ENCODE measurements at regions not wholly inside any gene's neighbourhood (a gene's known extent, or its start where the extent isn't known, plus 50 kb on each side); places are given as distances from the start of the nearest gene placed in this dataset.
A peak's percentile ranks its signal among the peaks of the same experiment; 100 is the strongest.

- no peaks in the 10 kb centered on the region for H3K9me3 ChIP-seq (ENCODE audit: low read depth)
- H3K4me3 ChIP-seq = no peak overlapping the region
- in situ Hi-C loops (cut with MboI) = no loop called here
- no peaks in the 10 kb centered on the region for H3K36me3 ChIP-seq (ENCODE audit: low read depth)
- H3F3A ChIP-seq (ENCODE audit: insufficient read depth) = 0 out of 2 replicates have a peak, but pooled peaks cover 3% of the 10 kb centered on the region
- no peak overlapping the region for H2AFZ ChIP-seq
- no peak overlapping the region for H3K9ac ChIP-seq
- DNase-seq = no peak
- WGBS, 2 experiments (ENCODE audit: low coverage in 1 of 2, low lambda C conversion rate in 2 of 2, missing lambda C conversion rate in 2 of 2) = 11 to 17% methylated on average over 2 of the region's 2 CpGs
- H3K79me2 ChIP-seq (ENCODE audit: insufficient read depth) = no peaks in the 10 kb centered on the region
- H3K4me2 ChIP-seq (ENCODE audit: unreplicated experiment) = no peak overlapping the region
- no peak for TF ChIP-seq EZH2 (IDR thresholded peaks at IDR 0.05; ENCODE audit: insufficient read depth, poor library complexity, severe bottlenecking)
- no peak for TF ChIP-seq EZH2phosphoT487 (IDR thresholded peaks at IDR 0.05; ENCODE audit: insufficient read depth, low read depth)
- H3K27me3 ChIP-seq (replicated peaks; ENCODE audit: insufficient read depth) = no peaks in the 10 kb centered on the region
- no peaks in the 10 kb centered on the region for H4K20me1 ChIP-seq (ENCODE audit: insufficient read depth)
- no peak overlapping the region for H3K27ac ChIP-seq
- no peaks in the 10 kb centered on the region for H3K9me2 ChIP-seq (ENCODE audit: insufficient read depth)
- peaks cover 17% of the 10 kb centered on the region; the same call in 1 of the 2 replicates for H3K4me1 ChIP-seq (ENCODE audit: insufficient read depth)
Measured at GRCh38 chr2:18402831-18403230, 157.6 kb downstream of the RDH14 start.

- H3K27me3 ChIP-seq (replicated peaks; ENCODE audit: insufficient read depth) = no peaks in the 10 kb centered on the region
- no peaks in the 10 kb centered on the region for H4K20me1 ChIP-seq (ENCODE audit: insufficient read depth)
- in situ Hi-C loops (cut with MboI) = no loop called here
- no peak overlapping the region for H3K4me2 ChIP-seq (ENCODE audit: unreplicated experiment)
- H3K36me3 ChIP-seq (ENCODE audit: low read depth) = no peaks in the 10 kb centered on the region
- 92 to 94% methylated on average over 4 of the region's 4 CpGs for WGBS, 2 experiments (ENCODE audit: low coverage in 1 of 2, low lambda C conversion rate in 2 of 2, missing lambda C conversion rate in 2 of 2)
- H3K4me3 ChIP-seq = no peak overlapping the region
- no peak overlapping the region for H3K27ac ChIP-seq
- peaks cover 17% of the 10 kb centered on the region; the same call in 1 of the 2 replicates for H3K4me1 ChIP-seq (ENCODE audit: insufficient read depth)
- H3F3A ChIP-seq (ENCODE audit: insufficient read depth) = 0 out of 2 replicates have a peak, but pooled peaks cover 3% of the 10 kb centered on the region
- no peak for TF ChIP-seq EZH2 (IDR thresholded peaks at IDR 0.05; ENCODE audit: insufficient read depth, poor library complexity, severe bottlenecking)
- no peak for TF ChIP-seq EZH2phosphoT487 (IDR thresholded peaks at IDR 0.05; ENCODE audit: insufficient read depth, low read depth)
- H3K9ac ChIP-seq = no peak overlapping the region
- no peaks in the 10 kb centered on the region for H3K79me2 ChIP-seq (ENCODE audit: insufficient read depth)
- no peaks in the 10 kb centered on the region for H3K9me2 ChIP-seq (ENCODE audit: insufficient read depth)
- DNase-seq = no peak
- H2AFZ ChIP-seq = no peak overlapping the region
- no peaks in the 10 kb centered on the region for H3K9me3 ChIP-seq (ENCODE audit: low read depth)
Measured at GRCh38 chr2:18401471-18401870, 159.0 kb downstream of the RDH14 start.

- H2AFZ ChIP-seq = no peak overlapping the region
- H3K27me3 ChIP-seq (replicated peaks; ENCODE audit: insufficient read depth) = no peaks in the 10 kb centered on the region
- H3F3A ChIP-seq (ENCODE audit: insufficient read depth) = 0 out of 2 replicates have a peak, but pooled peaks cover 3% of the 10 kb centered on the region
- no peak for DNase-seq
- H3K4me2 ChIP-seq (ENCODE audit: unreplicated experiment) = no peak overlapping the region
- TF ChIP-seq EZH2phosphoT487 (IDR thresholded peaks at IDR 0.05; ENCODE audit: insufficient read depth, low read depth) (no peak), EZH2 (IDR thresholded peaks at IDR 0.05; ENCODE audit: insufficient read depth, poor library complexity, severe bottlenecking) (no peak)
- H3K36me3 ChIP-seq (ENCODE audit: low read depth) = no peaks in the 10 kb centered on the region
- no peaks in the 10 kb centered on the region for H4K20me1 ChIP-seq (ENCODE audit: insufficient read depth)
- H3K4me3 ChIP-seq = no peak overlapping the region
- no peak overlapping the region for H3K27ac ChIP-seq
- H3K9me3 ChIP-seq (ENCODE audit: low read depth) = no peaks in the 10 kb centered on the region
- H3K79me2 ChIP-seq (ENCODE audit: insufficient read depth) = no peaks in the 10 kb centered on the region
- no peaks in the 10 kb centered on the region for H3K9me2 ChIP-seq (ENCODE audit: insufficient read depth)
- in situ Hi-C loops (cut with MboI) = no loop called here
- no peak overlapping the region for H3K9ac ChIP-seq
- peaks cover 17% of the 10 kb centered on the region; the same call in 1 of the 2 replicates for H3K4me1 ChIP-seq (ENCODE audit: insufficient read depth)
- WGBS, 2 experiments (ENCODE audit: low coverage in 1 of 2, low lambda C conversion rate in 2 of 2, missing lambda C conversion rate in 2 of 2) = 93 to 95% methylated on average over 5 of the region's 5 CpGs
Measured at GRCh38 chr2:18399601-18400000, 160.9 kb downstream of the RDH14 start.

GRCh38 chr2:18398833-18399232 lies 161.6 kb downstream of the RDH14 start:
- Histone ChIP-seq H2AFZ (no peak overlapping the region), H3K79me2 (ENCODE audit: insufficient read depth) (no peaks in the 10 kb centered on the region), H4K20me1 (ENCODE audit: insufficient read depth) (no peaks in the 10 kb centered on the region), H3K4me3 (no peak overlapping the region), H3K27me3 (replicated peaks; ENCODE audit: insufficient read depth) (no peaks in the 10 kb centered on the region), H3K36me3 (ENCODE audit: low read depth) (no peaks in the 10 kb centered on the region), H3F3A (ENCODE audit: insufficient read depth) (no peaks in the 10 kb centered on the region), H3K9me3 (ENCODE audit: low read depth) (no peaks in the 10 kb centered on the region), H3K27ac (no peak overlapping the region), H3K4me2 (ENCODE audit: unreplicated experiment) (no peak overlapping the region), H3K9me2 (ENCODE audit: insufficient read depth) (no peaks in the 10 kb centered on the region), H3K4me1 (ENCODE audit: insufficient read depth) (peaks cover 11% of the 10 kb centered on the region; the same call in 1 of the 2 replicates), H3K9ac (no peak overlapping the region)
- 14% methylated on average over 1 of the region's 1 CpG for WGBS, 2 experiments (ENCODE audit: low coverage in 1 of 2, low lambda C conversion rate in 2 of 2, missing lambda C conversion rate in 2 of 2)
- peak; percentile 30 for DNase-seq
- TF ChIP-seq EZH2phosphoT487 (IDR thresholded peaks at IDR 0.05; ENCODE audit: insufficient read depth, low read depth) = no peak
- no peak for TF ChIP-seq EZH2 (IDR thresholded peaks at IDR 0.05; ENCODE audit: insufficient read depth, poor library complexity, severe bottlenecking)
- in situ Hi-C loops (cut with MboI) = no loop called here

All from GM23248 (cell line).